WI38 (cell line): ENCODE measurements at regions not wholly inside any gene's neighbourhood (a gene's known extent, or its start where the extent isn't known, plus 50 kb on each side); places are given as distances from the start of the nearest gene placed in this dataset.
"Not testable (repeated sequence)": the region's sequence is repeated elsewhere in the genome, so short reads cannot be mapped to it uniquely, and the experiment has no call there.

Source experiments
- H3K4me3 ChIP-seq: 2 replicates; pipeline ENCODE4 v1.5.1; 2011; ENCODE audit warnings: low read depth, mild to moderate bottlenecking, control low read depth, low read length
- CTCF ChIP-seq: IDR thresholded peaks from 2 replicates; pipeline ENCODE4 v1.5.1; 2012; ENCODE audit warnings: low read depth, mild to moderate bottlenecking, control low read depth, low read length

- no peak overlapping the region for H3K4me3 ChIP-seq
- TF ChIP-seq CTCF, result no peak
Observed at GRCh38 chr4:137956256-137956655, 285.9 kb downstream of the SLC7A11 start.

GRCh38 chr4:137955595-137955994, 286.6 kb downstream of the SLC7A11 start:
- H3K4me3 ChIP-seq, result no peak overlapping the region
- TF ChIP-seq CTCF, result no peak

- no peak overlapping the region for H3K4me3 ChIP-seq
- no peak for TF ChIP-seq CTCF
Observed at GRCh38 chr4:137952116-137952515, 290.0 kb downstream of the SLC7A11 start.

DNA sequence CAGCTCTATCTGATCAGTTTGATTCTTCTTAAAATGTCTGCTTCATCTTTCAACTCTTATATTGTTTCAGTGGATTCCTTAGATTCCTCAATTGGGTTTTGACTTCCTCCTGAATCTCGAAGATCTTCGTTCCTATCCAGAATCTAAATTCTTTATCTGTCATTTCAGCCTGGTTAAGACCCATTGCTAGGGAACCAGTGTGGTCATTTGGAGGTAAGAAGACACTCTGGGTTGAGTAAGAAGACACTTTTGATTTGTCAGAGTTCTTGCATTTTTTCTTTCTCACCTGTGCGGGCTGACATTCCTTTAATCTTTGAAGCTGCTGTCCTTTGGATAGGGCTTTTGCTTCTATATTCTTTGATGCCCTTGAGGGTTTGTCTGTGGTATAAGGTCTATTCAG, 291.9 kb downstream of the SLC7A11 start:
- H3K4me3 ChIP-seq, result no peak overlapping the region
- TF ChIP-seq CTCF, result no peak

- no peak for TF ChIP-seq CTCF
- no peak overlapping the region for H3K4me3 ChIP-seq
Observed at GRCh38 chr4:137949746-137950145, 292.4 kb downstream of the SLC7A11 start.

DNA sequence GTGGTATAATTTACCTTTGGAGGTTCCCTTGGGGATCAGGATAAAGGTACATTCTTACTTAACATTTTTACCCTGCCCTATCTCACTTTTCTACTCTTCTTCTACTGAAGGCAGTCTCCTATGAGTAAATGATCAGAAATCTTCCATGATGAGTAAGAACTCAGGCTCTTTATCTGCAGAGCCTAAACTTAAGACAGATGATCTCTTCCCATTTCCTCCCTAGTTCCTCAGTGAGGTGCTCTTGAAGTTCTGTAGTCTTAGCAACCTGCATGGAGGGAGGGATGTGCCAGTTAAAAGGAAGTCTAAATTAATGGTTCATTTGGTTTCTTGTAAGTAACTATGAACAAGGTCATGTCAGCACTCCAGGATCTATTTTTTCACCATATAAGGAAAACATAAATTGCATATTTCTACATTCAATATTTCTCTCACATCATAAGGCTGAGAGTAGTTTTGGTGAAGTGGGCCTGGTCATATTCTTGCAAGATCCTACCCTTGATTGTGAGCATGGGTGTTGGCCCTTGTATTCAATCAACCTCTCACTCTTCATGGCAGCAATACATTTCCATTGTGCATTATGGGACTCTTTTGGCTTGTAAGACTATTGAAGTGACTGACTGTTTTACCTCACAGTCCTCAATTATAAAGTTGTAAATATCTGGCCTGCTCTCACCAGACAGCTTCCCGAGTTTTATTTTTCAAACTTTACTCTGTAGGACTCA, 295.5 kb downstream of the SLC7A11 start:
- no peak for TF ChIP-seq CTCF
- H3K4me3 ChIP-seq, result no peak overlapping the region

- H3K4me3 ChIP-seq, result not testable (repeated sequence)
Observed at GRCh38 chr4:137942815-137943214, 299.3 kb downstream of the SLC7A11 start.

- not testable (repeated sequence) for H3K4me3 ChIP-seq
Observed at GRCh38 chr4:137942015-137942515, 300.1 kb downstream of the SLC7A11 start.
